ENCODE measurements at regions not wholly inside any gene's neighbourhood (a gene's known extent, or its start where the extent isn't known, plus 50 kb on each side); places are given as distances from the start of the nearest gene placed in this dataset.
"Not testable (repeated sequence)": the region's sequence is repeated elsewhere in the genome, so short reads cannot be mapped to it uniquely, and the experiment has no call there.

- H3K27me3 Mint-ChIP-seq (ENCODE audit: insufficient read depth) = peaks cover 16% of the 10 kb centered on the region
- H3K27ac Mint-ChIP-seq = no peak overlapping the region
- H3K9me3 Mint-ChIP-seq = no peaks in the 10 kb centered on the region
- no peak overlapping the region for H3K4me3 Mint-ChIP-seq
- peaks cover 18% of the 10 kb centered on the region for H3K4me1 Mint-ChIP-seq (ENCODE audit: low read depth)
- H3K36me3 Mint-ChIP-seq (ENCODE audit: low read depth) = no peaks in the 10 kb centered on the region
- no peak for TF ChIP-seq CTCF (IDR thresholded peaks at IDR 0.05)
- DNase-seq = no peak
These were observed 91.1 kb upstream of the CLPB start for GRCh38 chr11:72525466-72525865.

DNA sequence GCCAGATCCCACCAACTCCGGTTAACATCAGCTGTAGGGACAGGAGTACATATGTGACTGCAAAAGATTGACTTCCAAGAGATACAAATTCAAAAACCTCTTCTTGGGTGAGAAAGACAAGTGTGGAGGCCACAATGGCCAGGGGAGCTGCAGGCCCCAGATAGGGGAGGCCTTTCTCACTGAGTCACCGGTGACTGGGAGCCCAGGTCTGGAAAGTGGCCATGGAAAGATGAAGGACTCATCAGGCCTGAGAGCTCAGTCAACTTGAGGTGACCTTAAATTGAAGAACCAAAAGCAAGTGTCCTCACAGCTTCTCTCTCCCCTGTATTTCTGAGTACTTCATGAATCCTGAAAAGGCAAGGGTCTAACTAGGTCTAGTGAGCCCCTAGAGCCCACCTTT is 90.4 kb upstream of the CLPB start:
- DNase-seq = peak; percentile 59
- H3K27ac Mint-ChIP-seq = no peak overlapping the region
- peaks cover 17% of the 10 kb centered on the region for H3K27me3 Mint-ChIP-seq (ENCODE audit: insufficient read depth)
- TF ChIP-seq CTCF (IDR thresholded peaks at IDR 0.05) = no peak
- no peaks in the 10 kb centered on the region for H3K36me3 Mint-ChIP-seq (ENCODE audit: low read depth)
- H3K4me1 Mint-ChIP-seq (ENCODE audit: low read depth) = peaks cover 23% of the 10 kb centered on the region
- no peaks in the 10 kb centered on the region for H3K9me3 Mint-ChIP-seq
- no peak overlapping the region for H3K4me3 Mint-ChIP-seq

GRCh38 chr11:72523991-72524390 is 89.7 kb upstream of the CLPB start:
- peaks cover 18% of the 10 kb centered on the region for H3K27me3 Mint-ChIP-seq (ENCODE audit: insufficient read depth)
- peaks cover 30% of the 10 kb centered on the region for H3K4me1 Mint-ChIP-seq (ENCODE audit: low read depth)
- no peak overlapping the region for H3K4me3 Mint-ChIP-seq
- no peaks in the 10 kb centered on the region for H3K36me3 Mint-ChIP-seq (ENCODE audit: low read depth)
- H3K27ac Mint-ChIP-seq = no peak overlapping the region
- no peak for DNase-seq
- TF ChIP-seq CTCF (IDR thresholded peaks at IDR 0.05) = no peak
- no peaks in the 10 kb centered on the region for H3K9me3 Mint-ChIP-seq

DNA sequence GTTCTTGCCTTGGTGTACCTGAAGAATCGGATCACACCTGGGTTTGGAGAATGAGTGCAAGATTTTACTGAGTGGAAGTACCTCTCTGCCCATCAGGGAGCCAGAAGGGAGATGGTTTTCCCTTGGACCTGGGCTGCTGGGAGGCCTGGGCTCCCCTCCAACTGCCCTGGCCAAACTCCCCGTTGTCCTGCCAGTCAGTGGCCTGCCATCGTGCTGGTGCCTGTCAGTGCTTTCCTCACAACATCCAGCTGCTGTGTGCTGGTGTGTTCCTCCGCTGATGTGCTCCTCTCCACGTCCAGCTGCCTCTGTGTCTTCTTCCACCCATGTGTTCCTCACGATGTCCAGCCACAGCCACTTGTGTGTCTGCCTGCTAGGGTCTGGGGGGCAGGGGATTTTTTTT is 87.9 kb upstream of the CLPB start:
- no peak for TF ChIP-seq CTCF (IDR thresholded peaks at IDR 0.05)
- Mint-ChIP-seq H3K4me3 (no peak overlapping the region), H3K36me3 (ENCODE audit: low read depth) (no peaks in the 10 kb centered on the region), H3K27me3 (ENCODE audit: insufficient read depth) (peaks cover 20% of the 10 kb centered on the region), H3K9me3 (no peaks in the 10 kb centered on the region), H3K4me1 (ENCODE audit: low read depth) (peaks cover 30% of the 10 kb centered on the region), H3K27ac (no peak overlapping the region)
- DNase-seq = no peak

DNA sequence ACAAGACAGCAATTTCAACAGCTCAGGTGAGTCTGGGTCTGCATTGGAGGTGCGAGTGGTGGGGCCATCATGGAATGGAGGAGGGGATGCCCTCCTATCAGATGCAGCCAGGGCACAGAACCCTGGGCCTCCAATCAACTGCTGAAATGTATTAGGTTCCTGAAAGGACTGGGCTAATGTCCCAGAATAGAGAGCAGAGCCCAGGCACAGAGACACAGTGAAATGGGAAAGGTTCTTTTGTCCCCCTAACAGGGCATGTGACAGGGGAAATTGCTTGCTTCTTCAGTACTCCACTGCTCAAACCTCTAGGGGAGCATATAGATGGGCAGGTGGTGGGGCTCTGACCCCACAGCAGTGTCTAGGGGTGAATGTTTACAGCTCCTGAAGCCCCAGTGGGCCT is 87.3 kb upstream of the CLPB start:
- Mint-ChIP-seq H3K4me3 (no peak overlapping the region), H3K4me1 (ENCODE audit: low read depth) (peaks cover 30% of the 10 kb centered on the region), H3K27ac (no peak overlapping the region), H3K36me3 (ENCODE audit: low read depth) (no peaks in the 10 kb centered on the region), H3K9me3 (no peaks in the 10 kb centered on the region), H3K27me3 (ENCODE audit: insufficient read depth) (peaks cover 25% of the 10 kb centered on the region)
- no peak for DNase-seq
- no peak for TF ChIP-seq CTCF (IDR thresholded peaks at IDR 0.05)

- Mint-ChIP-seq H3K4me3 (no peak overlapping the region), H3K4me1 (ENCODE audit: low read depth) (peaks cover 30% of the 10 kb centered on the region), H3K27ac (no peak overlapping the region), H3K27me3 (ENCODE audit: insufficient read depth) (peaks cover 31% of the 10 kb centered on the region), H3K36me3 (ENCODE audit: low read depth) (no peaks in the 10 kb centered on the region), H3K9me3 (no peaks in the 10 kb centered on the region)
- peak; percentile 22; the same call in 1 of the 2 replicates for TF ChIP-seq CTCF (IDR thresholded peaks at IDR 0.05)
- DNase-seq = no peak
These were observed 86.5 kb upstream of the CLPB start for GRCh38 chr11:72520815-72521214.

GRCh38 chr11:72519882-72520281 is 85.6 kb upstream of the CLPB start:
- not testable (repeated sequence) for H3K27ac Mint-ChIP-seq; H3K36me3 Mint-ChIP-seq (ENCODE audit: low read depth); DNase-seq; H3K9me3 Mint-ChIP-seq
- peak overlapping the region; percentile 84; the same call in 1 of the 2 replicates for H3K4me3 Mint-ChIP-seq
- peaks cover 38% of the 10 kb centered on the region for H3K27me3 Mint-ChIP-seq (ENCODE audit: insufficient read depth)
- peaks cover 22% of the 10 kb centered on the region for H3K4me1 Mint-ChIP-seq (ENCODE audit: low read depth)
